H1 (cell line): ENCODE measurements at regions not wholly inside any gene's neighbourhood (a gene's known extent, or its start where the extent isn't known, plus 50 kb on each side); places are given as distances from the start of the nearest gene placed in this dataset.

Source experiments
- CTCF ChIA-PET: fragments of 300-600 bp; sonication (Branson Sonifier 250); formaldehyde crosslinking; loops from one replicate; lab custom pipeline; 2021; ENCODE audit not compliant: partially characterized antibody; lab: Charles Lee
- POLR2A ChIA-PET: fragments of 300-600 bp; sonication (Branson Sonifier 250); formaldehyde crosslinking; loops from one replicate; lab custom pipeline; 2021; ENCODE audit warnings: inconsistent platforms; ENCODE audit not compliant: partially characterized antibody; lab: Charles Lee
- DNase-seq, 2 experiments: peaks; one replicate each; pipeline versions ENCODE4 v3.0.0 to v3.0.0-alpha.2; 2010 to 2022; ENCODE audit warnings: low spot score in 2 of 2, low read depth in 1 of 2, mixed read lengths in 1 of 2
- FAIRE-seq: peaks from 2 replicates; lab custom pipeline; 2011; peaks lifted over from hg19 to GRCh38; lab: Jason Lieb, UNC
- H2AFZ ChIP-seq: 2 replicates; pipeline ENCODE4 v1.8.1; 2012; ENCODE audit warnings: low read length, inconsistent platforms
- H2AK5ac ChIP-seq: 2 replicates; pipeline ENCODE4 v1.6.1; 2013; ENCODE audit warnings: low read depth, low read length
- H2BK120ac ChIP-seq: replicated peaks from 2 replicates; pipeline ENCODE3; 2013; ENCODE audit warnings: low read depth, low read length, inconsistent platforms
- H2BK12ac ChIP-seq: 2 replicates; pipeline ENCODE4 v1.6.1; 2013; ENCODE audit warnings: low read depth, low read length
- H2BK15ac ChIP-seq: 2 replicates; pipeline ENCODE4 v1.6.1; 2013; ENCODE audit warnings: low read length
- H2BK20ac ChIP-seq: 2 replicates; pipeline ENCODE4 v1.6.1; 2013; ENCODE audit warnings: low read length
- H2BK5ac ChIP-seq: 2 replicates; pipeline ENCODE4 v1.6.1; 2013; ENCODE audit warnings: low read depth, low read length
- H3K14ac ChIP-seq: 2 replicates; pipeline ENCODE4 v1.6.1; 2013; ENCODE audit warnings: inconsistent platforms; ENCODE audit not compliant: insufficient read length
- H3K18ac ChIP-seq: 2 replicates; pipeline ENCODE4 v1.6.1; 2013; ENCODE audit warnings: low read length; ENCODE audit errors: extremely low read depth
- H3K23ac ChIP-seq: 2 replicates; pipeline ENCODE4 v1.6.1; 2013; ENCODE audit warnings: inconsistent platforms; ENCODE audit not compliant: insufficient read length
- H3K23me2 ChIP-seq: 2 replicates; pipeline ENCODE4 v1.6.1; 2013; ENCODE audit warnings: low read depth, low read length
- H3K27ac ChIP-seq: 2 replicates; pipeline ENCODE4 v1.6.1; 2011; ENCODE audit warnings: low read depth, low read length, inconsistent platforms
- H3K27me3 ChIP-seq, 4 experiments: replicated peaks in 1 of 4; 1 replicate in 1 of 4; 2 replicates in 3 of 4; pipeline versions ENCODE4 v1.6.1 to v1.8.1; 2011 to 2013; ENCODE audit warnings: low read length in 3 of 4, mild to moderate bottlenecking in 3 of 4, inconsistent platforms in 2 of 4, mixed read lengths in 2 of 4, moderate library complexity in 1 of 4; ENCODE audit not compliant: control insufficient read depth in 3 of 4, insufficient read depth in 3 of 4; ENCODE audit errors: extremely low read depth in 1 of 4
- H3K36me3 ChIP-seq, 4 experiments: 2 replicates each; pipeline versions ENCODE4 v1.6.1 to v1.8.1; 2011 to 2013; ENCODE audit warnings: mild to moderate bottlenecking in 4 of 4, low read length in 3 of 4, moderate library complexity in 2 of 4, control low read depth in 1 of 4, inconsistent platforms in 1 of 4; ENCODE audit not compliant: insufficient read depth in 4 of 4, control insufficient read depth in 2 of 4
- H3K4ac ChIP-seq: replicated peaks from 2 replicates; pipeline ENCODE3; 2013; ENCODE audit warnings: low read length, low read depth, mixed read lengths, inconsistent platforms; ENCODE audit not compliant: insufficient read length
- H3K4me1 ChIP-seq, 4 experiments: replicated peaks in 1 of 4; 1 replicate in 1 of 4; 2 replicates in 3 of 4; pipeline versions ENCODE4 v1.6.1 to v1.8.1; 2011 to 2013; ENCODE audit warnings: low read length in 3 of 4, inconsistent platforms in 2 of 4, mixed read lengths in 1 of 4; ENCODE audit not compliant: insufficient read depth in 4 of 4, control insufficient read depth in 3 of 4
- H3K4me2 ChIP-seq, 2 experiments: 2 replicates each; pipeline versions ENCODE4 v1.6.1 to v1.8.1; 2011 to 2013; ENCODE audit warnings: low read depth in 2 of 2, low read length in 2 of 2, control low read depth in 1 of 2, inconsistent platforms in 1 of 2, mild to moderate bottlenecking in 1 of 2; ENCODE audit not compliant: insufficient read depth in 1 of 2
- H3K4me3 ChIP-seq, 4 experiments: fragments of 200-600, 300-600 bp in 1 of 4; sonication (generic), shearing (Covaris generic), sonication (Bioruptor Twin) in 1 of 4; 2 replicates each; pipeline versions ENCODE4 v1.5.1 to v1.8.1; 2011 to 2016; ENCODE audit warnings: low read length in 4 of 4, low read depth in 3 of 4, control low read depth in 2 of 4, inconsistent platforms in 2 of 4, mild to moderate bottlenecking in 2 of 4, mixed read lengths in 1 of 4, moderate library complexity in 1 of 4; ENCODE audit not compliant: insufficient read depth in 2 of 4; ENCODE audit errors: extremely low read depth in 1 of 4
- H3K56ac ChIP-seq: replicated peaks from 2 replicates; pipeline ENCODE3; 2013; ENCODE audit warnings: low read depth, mild to moderate bottlenecking, mixed read lengths, low read length, inconsistent platforms; ENCODE audit not compliant: insufficient read length
- H3K79me1 ChIP-seq: 2 replicates; pipeline ENCODE4 v1.6.1; 2013; ENCODE audit warnings: low read depth, low read length, control low read depth
- H3K79me2 ChIP-seq, 2 experiments: 2 replicates each; pipeline versions ENCODE4 v1.6.1 to v1.8.1; 2012 to 2013; ENCODE audit warnings: low read length in 2 of 2, mild to moderate bottlenecking in 2 of 2, inconsistent platforms in 1 of 2; ENCODE audit not compliant: insufficient read depth in 2 of 2, control insufficient read depth in 1 of 2
- H3K9ac ChIP-seq, 4 experiments: replicated peaks in 1 of 4; 1 replicate in 1 of 4; 2 replicates in 3 of 4; pipeline versions ENCODE4 v1.6.1 to v1.8.1; 2011 to 2013; ENCODE audit warnings: low read depth in 3 of 4, low read length in 3 of 4, control low read depth in 2 of 4, mild to moderate bottlenecking in 2 of 4, moderate library complexity in 2 of 4, inconsistent platforms in 1 of 4; ENCODE audit errors: extremely low read depth in 1 of 4
- H3K9me3 ChIP-seq, 2 experiments: 2 replicates each; pipeline versions ENCODE4 v1.6.1 to v1.8.1; 2012 to 2013; ENCODE audit warnings: mild to moderate bottlenecking in 2 of 2, moderate library complexity in 2 of 2, control low read depth in 1 of 2, inconsistent platforms in 1 of 2, low read depth in 1 of 2, low read length in 1 of 2, mixed read lengths in 1 of 2; ENCODE audit not compliant: insufficient read depth in 2 of 2
- H4K20me1 ChIP-seq, 2 experiments: replicated peaks in 1 of 2; 2 replicates each; pipeline versions ENCODE3 to v1.8.1; 2011 to 2013; ENCODE audit warnings: inconsistent platforms in 2 of 2, low read length in 2 of 2, mild to moderate bottlenecking in 1 of 2; ENCODE audit not compliant: insufficient read depth in 2 of 2, control insufficient read depth in 1 of 2
- H4K5ac ChIP-seq: 2 replicates; pipeline ENCODE4 v1.6.1; 2013; ENCODE audit warnings: low read length, low read depth, mixed read lengths, inconsistent platforms; ENCODE audit not compliant: insufficient read length
- H4K8ac ChIP-seq: 2 replicates; pipeline ENCODE4 v1.8.0; 2013; ENCODE audit warnings: mild to moderate bottlenecking, moderate library complexity, low read length, inconsistent platforms; ENCODE audit not compliant: insufficient read depth; ENCODE audit errors: extremely low read depth
- H4K91ac ChIP-seq: replicated peaks from 2 replicates; pipeline ENCODE3; 2013; ENCODE audit warnings: low read length, mixed read lengths, inconsistent platforms; ENCODE audit not compliant: insufficient read length
- BACH1 ChIP-seq: IDR thresholded peaks from 2 replicates; pipeline ENCODE4 v1.6.1; 2012; ENCODE audit warnings: low read length, improper control_type of control experiment
- EGR1 ChIP-seq: IDR thresholded peaks from 2 replicates; pipeline ENCODE4 v1.6.1; 2011; ENCODE audit warnings: low read depth, low read length, borderline replicate concordance
- GTF2F1 ChIP-seq: IDR thresholded peaks from 2 replicates; pipeline ENCODE4 v1.6.1; 2012; ENCODE audit warnings: low read depth, low read length, improper control_type of control experiment, borderline replicate concordance
- JUND ChIP-seq: IDR thresholded peaks from 2 replicates; pipeline ENCODE4 v1.6.1; 2011; ENCODE audit warnings: mild to moderate bottlenecking, improper control_type of control experiment, low read length
- RXRA ChIP-seq: IDR thresholded peaks from 2 replicates; pipeline ENCODE4 v1.6.1; 2011; ENCODE audit warnings: low read depth, mild to moderate bottlenecking, low read length, moderate library complexity; ENCODE audit not compliant: insufficient read depth
- TBP ChIP-seq: IDR thresholded peaks from 2 replicates; pipeline ENCODE4 v1.6.1; 2011; ENCODE audit warnings: low read depth, low read length, improper control_type of control experiment
- YY1 ChIP-seq: IDR thresholded peaks from 2 replicates; pipeline ENCODE4 v1.6.1; 2011; ENCODE audit warnings: low read depth, mild to moderate bottlenecking, low read length
- WGBS, 2 experiments: shearing (Covaris generic) in 1 of 2; methylation state at CpG; one replicate each; pipeline versions ENCODE4 v1.1.6 to v1.1.7; 2013 to 2015; ENCODE audit warnings: low lambda C conversion rate in 2 of 2, mixed read lengths in 2 of 2, inconsistent platforms in 1 of 2, low coverage in 1 of 2, missing lambda C conversion rate in 1 of 2; ENCODE audit not compliant: insufficient replicate concordance in 2 of 2, insufficient coverage in 1 of 2, insufficient read length in 1 of 2; ENCODE audit errors: extremely low coverage in 1 of 2, missing lambda C conversion rate in 1 of 2; 5-methylcytosine and 5-hydroxymethylcytosine counted together

DNA sequence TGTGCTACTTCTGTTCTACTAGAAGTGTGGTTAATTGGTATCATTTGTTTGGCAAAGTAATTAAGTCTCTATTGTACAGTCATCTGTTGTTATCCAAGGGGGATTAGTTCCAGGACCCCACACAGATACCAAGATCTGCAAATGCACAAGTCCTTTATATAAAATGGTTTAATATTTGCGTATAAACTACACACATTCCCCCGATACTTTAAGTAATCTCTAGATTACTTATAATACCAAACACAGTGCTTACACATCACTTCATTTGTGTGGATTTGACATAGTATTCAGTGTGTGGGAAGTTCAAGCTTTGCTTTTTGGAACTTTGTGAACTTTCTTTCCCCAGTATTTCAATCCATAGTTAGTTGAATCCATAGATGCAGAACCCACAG, 50.5 kb upstream of the ABI3BP start:
- Histone ChIP-seq H2BK15ac (no peak overlapping the region), H3K4ac (no peak overlapping the region), H2BK20ac (no peak overlapping the region), H3K14ac (no peak overlapping the region), H3K56ac (no peak overlapping the region), H3K27ac (no peak overlapping the region), H3K4me3 (no peak overlapping the region), H3K18ac (no peak overlapping the region), H3K23ac (no peak overlapping the region), H3K23me2 (no peaks in the 10 kb centered on the region), H4K5ac (no peak overlapping the region), H2BK12ac (no peak overlapping the region), H2BK5ac (no peak overlapping the region), H4K8ac (no peak overlapping the region), H4K20me1 (no peaks in the 10 kb centered on the region), H3K27me3 (no peaks in the 10 kb centered on the region), H3K79me1 (no peaks in the 10 kb centered on the region), H2BK120ac (no peak overlapping the region), H2AK5ac (no peak overlapping the region), H4K91ac (no peak overlapping the region), H3K4me1 (no peaks in the 10 kb centered on the region), H3K36me3 (no peaks in the 10 kb centered on the region), H3K9me3 (no peaks in the 10 kb centered on the region), H3K9ac (no peak overlapping the region), H3K4me2 (no peak overlapping the region), H3K79me2 (no peaks in the 10 kb centered on the region), H2AFZ (no peak overlapping the region)
- no peak for TF ChIP-seq BACH1
- no peak for TF ChIP-seq RXRA
- TF ChIP-seq JUND = no peak
- no peak for TF ChIP-seq GTF2F1
- TF ChIP-seq EGR1 = no peak
- no peak for TF ChIP-seq TBP
- no peak for TF ChIP-seq YY1
- WGBS, 2 experiments = 92% methylated on average over 2 of the region's 2 CpGs; no CpG with 5 or more reads in 1 of the 2 experiments
- DNase-seq (no peak), FAIRE-seq (no peak)
- POLR2A ChIA-PET = no interaction called here
- CTCF ChIA-PET = no interaction called here
